ACHN (cell line): ENCODE measurements at regions not wholly inside any gene's neighbourhood (a gene's known extent, or its start where the extent isn't known, plus 50 kb on each side); places are given as distances from the start of the nearest gene placed in this dataset.
"Not testable (repeated sequence)": the region's sequence is repeated elsewhere in the genome, so short reads cannot be mapped to it uniquely, and the experiment has no call there.

ENCODE experiments used
- DNase-seq: peaks from one replicate; pipeline ENCODE4 v3.0.0-alpha.2; 2015
- in situ Hi-C: cut with HindIII; loops from 2 replicates; pipeline ENCODE4 v1.10.0; 2017; ENCODE audit warnings: low sequenced_read_pairs, low pct_ligation_motif_present, low pct_unique_long_range_greater_than_20kb

DNA sequence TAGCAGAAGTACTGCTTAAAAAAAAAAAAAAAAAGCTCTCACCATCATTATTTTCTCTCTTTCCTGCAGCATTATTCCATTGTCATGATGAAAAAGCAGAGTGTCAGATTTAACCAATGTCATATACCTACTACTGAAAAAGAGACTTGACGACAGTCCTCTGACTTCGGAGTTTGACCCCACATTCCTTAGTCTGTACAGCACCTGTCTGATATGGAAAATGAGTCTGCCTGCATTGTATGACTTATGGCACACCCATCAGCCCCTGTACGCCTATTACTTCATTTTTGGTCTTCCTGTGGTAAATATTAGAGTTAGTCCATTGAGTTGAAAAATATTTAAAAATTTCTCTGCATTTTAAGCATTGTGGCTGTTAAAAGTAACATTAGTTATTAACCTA, 54.5 kb upstream of the NOX4 start:
- no peak for DNase-seq
- in situ Hi-C loops = no loop called here

GRCh38 chr11:89555781-89556180, 64.6 kb upstream of the NOX4 start:
- in situ Hi-C loops, DNase-seq: not testable (repeated sequence)

- in situ Hi-C loops, DNase-seq: not testable (repeated sequence)
Observed at GRCh38 chr11:89556731-89557707, 65.8 kb upstream of the NOX4 start.

GRCh38 chr11:89560598-89560997, 69.4 kb upstream of the NOX4 start:
- DNase-seq, in situ Hi-C loops: not testable (repeated sequence)

- DNase-seq, in situ Hi-C loops: not testable (repeated sequence)
Observed at GRCh38 chr11:89562731-89563130, 71.6 kb upstream of the NOX4 start.

DNA sequence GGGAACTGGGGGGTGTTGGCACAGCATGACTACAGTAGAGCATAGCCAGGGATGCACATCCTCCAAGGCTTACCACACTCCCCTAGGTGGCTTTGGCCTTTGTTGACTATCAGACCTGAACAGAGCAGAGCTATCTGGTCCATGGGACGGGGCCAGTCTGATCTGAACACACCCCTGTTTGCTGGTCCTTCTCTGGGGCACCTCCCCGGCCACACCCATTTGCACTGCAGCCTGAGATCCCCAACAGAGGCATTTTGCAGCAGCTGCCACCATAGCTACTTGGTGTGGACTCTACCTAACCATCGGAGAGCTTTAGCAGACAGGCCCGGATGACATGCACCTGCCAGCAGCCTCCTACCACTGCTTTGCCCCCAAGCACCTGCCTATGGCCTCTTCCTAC, 75.8 kb upstream of the NOX4 start:
- in situ Hi-C loops = no loop called here

GRCh38 chr11:89569387-89569786, 78.2 kb upstream of the NOX4 start:
- in situ Hi-C loops = not testable (repeated sequence)

More for the DNA sequence above, 75.8 kb upstream of the NOX4 start:
- DNase-seq = no peak

GRCh38 chr11:89571706-89572105, 80.5 kb upstream of the NOX4 start:
- in situ Hi-C loops, DNase-seq: not testable (repeated sequence)

More at GRCh38 chr11:89569387-89569786, 78.2 kb upstream of the NOX4 start:
- not testable (repeated sequence) for DNase-seq

DNA sequence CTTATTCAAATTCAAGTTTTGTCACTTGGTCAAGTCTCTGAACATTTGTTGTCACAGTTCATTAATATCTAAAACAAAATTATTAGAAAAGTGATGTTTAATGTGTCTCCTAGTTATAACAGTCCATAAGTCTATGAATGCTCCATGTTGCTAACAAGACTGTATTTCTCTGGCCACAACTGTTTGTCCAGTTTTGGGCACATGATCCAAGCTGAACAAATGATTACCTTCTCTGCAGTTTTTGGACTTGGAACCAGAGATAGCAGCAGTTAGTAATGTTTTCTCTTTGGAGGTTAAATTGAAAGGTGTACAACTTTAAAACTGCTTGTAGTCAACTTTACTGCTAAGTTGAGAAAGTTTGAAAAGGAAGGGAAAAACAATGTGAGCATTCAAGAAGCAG, 84.7 kb upstream of the NOX4 start:
- in situ Hi-C loops, DNase-seq: not testable (repeated sequence)

- DNase-seq, in situ Hi-C loops: not testable (repeated sequence)
Observed at GRCh38 chr11:89577428-89577827, 86.3 kb upstream of the NOX4 start.

- no peak for DNase-seq
- in situ Hi-C loops = no loop called here
Observed at GRCh38 chr11:89583580-89583979, 92.4 kb upstream of the NOX4 start.

GRCh38 chr11:89585046-89585445, 93.9 kb upstream of the NOX4 start:
- in situ Hi-C loops, DNase-seq: not testable (repeated sequence)

GRCh38 chr11:89585471-89585870, 94.3 kb upstream of the NOX4 start:
- in situ Hi-C loops, DNase-seq: not testable (repeated sequence)

GRCh38 chr11:89589413-89589812, 98.2 kb upstream of the NOX4 start:
- DNase-seq, in situ Hi-C loops: not testable (repeated sequence)

GRCh38 chr11:89590008-89590632, 98.9 kb upstream of the NOX4 start:
- DNase-seq, in situ Hi-C loops: not testable (repeated sequence)

- in situ Hi-C loops, DNase-seq: not testable (repeated sequence)
Observed at GRCh38 chr11:89601263-89601662, 108.8 kb upstream of the TRIM77 start.

DNA sequence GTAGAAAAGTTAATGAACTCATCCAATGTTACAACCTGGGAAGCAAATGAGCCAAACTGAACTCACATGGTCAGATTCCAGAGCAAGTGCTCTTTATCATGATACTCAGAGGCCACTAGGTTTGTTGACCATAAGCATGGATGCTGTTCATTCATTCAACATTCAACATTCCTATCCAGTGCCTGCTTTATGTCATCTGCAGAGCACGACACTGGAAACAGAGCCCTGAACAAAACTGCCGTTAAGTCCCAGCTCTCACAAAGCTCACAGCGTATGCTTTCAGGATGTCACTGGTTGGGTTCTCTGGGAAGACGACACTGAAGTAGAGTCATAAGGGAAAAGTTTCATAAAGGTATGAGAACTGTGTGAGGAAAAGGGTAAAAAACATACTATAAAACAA, 105.8 kb upstream of the TRIM77 start:
- in situ Hi-C loops = no loop called here
- no peak for DNase-seq

- DNase-seq, in situ Hi-C loops: not testable (repeated sequence)
Observed at GRCh38 chr11:89606845-89607244, 103.3 kb upstream of the TRIM77 start.

DNA sequence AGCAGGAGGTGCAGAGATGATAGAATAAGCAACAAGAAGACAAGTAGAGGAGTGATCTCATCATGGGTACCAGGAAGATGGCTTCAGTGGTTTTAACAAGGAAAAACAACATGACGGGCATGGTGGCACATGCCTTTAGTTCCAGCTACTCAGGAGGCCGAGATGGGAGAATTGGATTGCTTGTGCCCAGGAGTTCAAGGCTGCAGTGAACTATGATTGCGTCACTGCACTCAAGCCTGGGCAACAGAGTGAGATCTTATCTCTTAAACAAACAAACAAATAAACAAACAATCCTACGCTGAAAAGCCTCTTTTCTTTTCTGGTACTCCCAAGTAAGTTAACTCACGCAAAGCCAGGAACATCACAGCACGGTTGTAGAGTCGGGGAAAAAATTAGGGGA, 102.6 kb upstream of the TRIM77 start:
- DNase-seq, in situ Hi-C loops: not testable (repeated sequence)
